Pancreas (tissue), 10 donors: ENCODE measurements at regions not wholly inside any gene's neighbourhood (a gene's known extent, or its start where the extent isn't known, plus 50 kb on each side); places are given as distances from the start of the nearest gene placed in this dataset.
A peak's percentile ranks its signal among the peaks of the same experiment; 100 is the strongest.

Experiments
- ATAC-seq, 4 donors: fragments of 200-7000 bp; cut with Tn5 transposase; one replicate each; pipeline versions ENCODE4 v1.8.0 to v1.9.1; 2020; ENCODE audit warnings: mild to moderate bottlenecking in 4 of 4, moderate library complexity in 4 of 4
- DNase-seq, 6 donors: peaks; one replicate each; pipeline ENCODE4 v3.0.0-alpha.2; 2020
- FAIRE-seq: peaks from 2 replicates; lab custom pipeline; 2012; peaks lifted over from hg19 to GRCh38; lab: Jason Lieb, UNC
- H3K27ac ChIP-seq, 4 donors: fragments of 200-600 bp; sonication (generic); 1 replicate in 3 of 4; 2 replicates in 1 of 4; pipeline versions ENCODE4 v1.5.0 to v1.8.0; 2020
- H3K27me3 ChIP-seq, 4 donors: fragments of 200-600 bp; one replicate each; pipeline ENCODE4 v1.8.0; 2021
- H3K36me3 ChIP-seq, 3 donors: fragments of 200-600 bp; sonication (generic) in 1 of 3; one replicate each; pipeline versions ENCODE4 v1.5.0 to v1.8.0; 2020 to 2021
- H3K4me1 ChIP-seq, 3 donors: fragments of 200-600 bp; one replicate each; pipeline ENCODE4 v1.8.0; 2021
- H3K4me3 ChIP-seq, 4 donors: fragments of 200-600 bp; sonication (generic) in 2 of 4; one replicate each; pipeline versions ENCODE4 v1.5.0 to v1.8.0; 2020 to 2021
- H3K9me3 ChIP-seq, 4 donors: fragments of 200-600 bp; one replicate each; pipeline ENCODE4 v1.8.0; 2021
- WGBS, 2 donors: extraction: QIAGEN DNeasy Blood & Tissue Kit; methylation state at CpG; one replicate each; pipeline ENCODE4 v1.1.7; 2013; 5-methylcytosine and 5-hydroxymethylcytosine counted together
- intact Hi-C, 3 donors: fragments of 100-400 bp; cut with DNase I; formaldehyde crosslinking; loops; one replicate each; pipeline versions ENCODE4 v1.11.1 to v1.14.2; 2022
- TF ChIP-seq, protein P1 (sequence below), 4 donors: fragments of 200-600 bp; sonication (generic) in 3 of 4; IDR thresholded peaks; one replicate each; pipeline versions ENCODE4 v1.5.0 to v1.8.0; 2021; ENCODE audit warnings: antibody characterized with exemption in 4 of 4
- donor health status: healthy with polysubstance abuse.
- donor health status: DM: no; HTN: no; CAD: no; lungs with moderate emphysema.
- donor health status: DM: no; HTN: no; CAD: no.
- donor health status: control.
- donor health status: control.
- donor health status: Bipolar disorder and iron deficiency.
- donor health status: DM: yes; HTN: yes; CAD: no.
- donor health status: DM: no; HTN: no; CAD: no.
- donor health status: DM: no; HTN: no; CAD: no.
- donor health status: DM: yes; HTN: yes; CAD: no.

GRCh38 chr11:123308077-123308476 is 113.0 kb upstream of the CLMP start:
- Histone ChIP-seq H3K9me3 (no peaks in the 10 kb centered on the region), H3K36me3 (no peaks in the 10 kb centered on the region), H3K27ac (no peak overlapping the region), H3K4me1 (no peaks in the 10 kb centered on the region), H3K27me3 (no peaks in the 10 kb centered on the region), H3K4me3 (no peak overlapping the region)
- TF ChIP-seq, protein P1, sequence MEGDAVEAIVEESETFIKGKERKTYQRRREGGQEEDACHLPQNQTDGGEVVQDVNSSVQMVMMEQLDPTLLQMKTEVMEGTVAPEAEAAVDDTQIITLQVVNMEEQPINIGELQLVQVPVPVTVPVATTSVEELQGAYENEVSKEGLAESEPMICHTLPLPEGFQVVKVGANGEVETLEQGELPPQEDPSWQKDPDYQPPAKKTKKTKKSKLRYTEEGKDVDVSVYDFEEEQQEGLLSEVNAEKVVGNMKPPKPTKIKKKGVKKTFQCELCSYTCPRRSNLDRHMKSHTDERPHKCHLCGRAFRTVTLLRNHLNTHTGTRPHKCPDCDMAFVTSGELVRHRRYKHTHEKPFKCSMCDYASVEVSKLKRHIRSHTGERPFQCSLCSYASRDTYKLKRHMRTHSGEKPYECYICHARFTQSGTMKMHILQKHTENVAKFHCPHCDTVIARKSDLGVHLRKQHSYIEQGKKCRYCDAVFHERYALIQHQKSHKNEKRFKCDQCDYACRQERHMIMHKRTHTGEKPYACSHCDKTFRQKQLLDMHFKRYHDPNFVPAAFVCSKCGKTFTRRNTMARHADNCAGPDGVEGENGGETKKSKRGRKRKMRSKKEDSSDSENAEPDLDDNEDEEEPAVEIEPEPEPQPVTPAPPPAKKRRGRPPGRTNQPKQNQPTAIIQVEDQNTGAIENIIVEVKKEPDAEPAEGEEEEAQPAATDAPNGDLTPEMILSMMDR (IDR thresholded peaks at IDR 0.05), result no peak
- intact Hi-C loops, result loop anchor here in 1 of 3 donors (10.0 kb wide), 1 partner anchor 167 kb away; no protein-coding TSS in a partner anchor
- ATAC-seq (peak in 1 of 4 donors; percentile 29), DNase-seq (no peak), FAIRE-seq (no peak)
- WGBS, 2 donors, result 60 to 61% methylated on average over 7 of the region's 7 CpGs

GRCh38 chr11:123307276-123307675 is 112.2 kb upstream of the CLMP start:
- no peak for ATAC-seq
- H3K9me3 ChIP-seq, result no peaks in the 10 kb centered on the region
- intact Hi-C loops, result loop anchor here in 1 of 3 donors (10.0 kb wide), 1 partner anchor 168 kb away; no protein-coding TSS in a partner anchor
- no peaks in the 10 kb centered on the region for H3K4me1 ChIP-seq
- H3K27me3 ChIP-seq, result peaks cover 0 to 1% (median 0%) of the 10 kb centered on the region in 4 donors
- H3K27ac ChIP-seq, result no peak overlapping the region
- H3K4me3 ChIP-seq, result no peak overlapping the region
- no peak for DNase-seq
- no peak for FAIRE-seq
- WGBS, 2 donors, result 79 to 93% methylated on average over 4 of the region's 4 CpGs
- TF ChIP-seq, protein P1 (IDR thresholded peaks at IDR 0.05), result no peak
- no peaks in the 10 kb centered on the region for H3K36me3 ChIP-seq

DNA sequence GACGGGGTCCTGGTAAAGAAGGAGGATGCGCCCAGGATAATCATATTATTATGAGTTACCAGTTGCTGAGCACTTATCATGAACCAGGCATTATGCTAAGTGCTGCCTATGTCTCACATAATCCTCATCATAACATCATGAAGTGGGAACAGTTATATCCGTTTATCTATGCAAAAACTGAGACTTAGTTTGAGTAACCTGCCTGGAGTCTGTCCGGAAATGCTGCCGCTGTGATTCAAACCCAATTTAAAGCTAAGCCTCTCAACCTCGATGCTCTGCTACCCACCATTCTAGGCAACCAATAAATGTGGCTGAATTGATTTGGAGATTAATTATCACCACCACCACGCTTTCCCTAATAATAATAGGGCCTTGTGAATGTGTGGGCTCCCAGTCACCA is 111.5 kb upstream of the CLMP start:
- intact Hi-C loops, result loop anchor here in 1 of 3 donors (10.0 kb wide), 1 partner anchor 168 kb away; no protein-coding TSS in a partner anchor
- 84 to 89% methylated on average over 7 of the region's 7 CpGs for WGBS, 2 donors

DNA sequence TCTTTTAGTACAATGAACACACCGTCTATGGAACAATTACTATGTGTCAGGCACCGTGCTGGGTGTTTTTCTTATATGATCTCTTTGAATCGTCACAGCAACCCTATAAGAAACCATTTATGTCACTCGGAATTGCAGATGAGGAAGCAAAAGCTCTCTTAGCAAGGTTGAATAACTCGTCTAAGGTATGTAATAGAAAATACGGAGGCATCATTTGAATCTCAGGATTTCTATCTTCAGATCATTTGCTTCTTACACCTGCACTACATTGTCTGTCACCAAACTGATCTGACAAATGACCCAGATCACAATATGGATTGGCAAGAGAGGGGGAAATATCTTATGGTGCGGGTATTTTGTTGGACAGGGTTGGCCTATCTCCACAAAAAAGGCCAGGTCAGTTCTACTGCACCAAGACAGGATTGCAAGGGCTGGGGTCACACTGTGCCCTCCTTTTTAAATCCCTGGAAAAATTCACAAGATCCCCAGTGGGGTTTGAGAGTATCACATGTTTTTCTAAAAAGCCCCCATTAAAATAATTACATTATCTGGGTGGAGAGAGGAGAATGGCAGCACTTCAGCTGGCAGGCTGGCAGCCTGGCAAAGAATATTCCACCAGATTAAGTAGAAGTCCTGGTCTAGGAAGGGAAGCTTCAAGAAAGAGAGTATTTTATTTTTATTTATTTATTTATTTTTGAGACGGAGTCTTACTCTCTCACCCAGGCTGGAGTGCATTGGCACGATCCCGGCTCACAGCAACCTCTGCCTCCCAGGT is 110.7 kb upstream of the CLMP start:
- Histone ChIP-seq H3K36me3 (no peaks in the 10 kb centered on the region), H3K9me3 (no peaks in the 10 kb centered on the region), H3K27me3 (peaks cover 0 to 12% (median 0%) of the 10 kb centered on the region in 4 donors), H3K4me1 (peaks cover 0 to 3% (median 0%) of the 10 kb centered on the region in 3 donors), H3K4me3 (no peak overlapping the region), H3K27ac (no peak overlapping the region)
- intact Hi-C loops, result loop anchor here in 1 of 3 donors (10.0 kb wide), 1 partner anchor 169 kb away; no protein-coding TSS in a partner anchor
- DNase-seq (no peak), ATAC-seq (no peak), FAIRE-seq (no peak)
- WGBS, 2 donors, result 83 to 85% methylated on average over 10 of the region's 10 CpGs
- TF ChIP-seq, protein P1 (IDR thresholded peaks at IDR 0.05), result no peak

More for the DNA sequence above, 111.5 kb upstream of the CLMP start:
- H3K4me1 ChIP-seq, result no peaks in the 10 kb centered on the region
- H3K27ac ChIP-seq, result no peak overlapping the region
- TF ChIP-seq, protein P1 (IDR thresholded peaks at IDR 0.05), result no peak
- no peak for DNase-seq
- peaks cover 0 to 9% (median 0%) of the 10 kb centered on the region in 4 donors for H3K27me3 ChIP-seq
- H3K36me3 ChIP-seq, result no peaks in the 10 kb centered on the region
- no peak for FAIRE-seq
- no peak overlapping the region for H3K4me3 ChIP-seq
- no peaks in the 10 kb centered on the region for H3K9me3 ChIP-seq
- ATAC-seq, result no peak
